ENCODE measurements at regions not wholly inside any gene's neighbourhood (a gene's known extent, or its start where the extent isn't known, plus 50 kb on each side); places are given as distances from the start of the nearest gene placed in this dataset.

DNA sequence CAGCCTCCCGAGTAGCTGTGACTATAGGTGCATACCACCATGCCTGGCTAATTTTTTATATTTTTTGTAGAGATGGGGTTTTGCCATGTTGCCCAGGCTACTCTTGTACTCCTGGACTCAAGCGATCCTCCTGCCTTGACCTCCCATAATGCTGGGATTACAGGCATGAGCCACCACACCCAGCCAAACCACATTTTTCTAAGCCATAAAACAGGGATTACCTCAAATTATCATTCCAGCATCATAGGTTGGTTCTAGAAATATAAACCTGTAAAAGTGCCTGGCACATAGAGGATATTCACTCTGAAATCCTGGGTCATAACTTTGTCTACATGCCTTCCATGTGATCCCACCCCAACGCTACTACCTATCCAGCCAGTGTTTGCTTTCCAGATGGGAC, 59.4 kb upstream of the JAK1 start:
- TF ChIP-seq, protein P1, sequence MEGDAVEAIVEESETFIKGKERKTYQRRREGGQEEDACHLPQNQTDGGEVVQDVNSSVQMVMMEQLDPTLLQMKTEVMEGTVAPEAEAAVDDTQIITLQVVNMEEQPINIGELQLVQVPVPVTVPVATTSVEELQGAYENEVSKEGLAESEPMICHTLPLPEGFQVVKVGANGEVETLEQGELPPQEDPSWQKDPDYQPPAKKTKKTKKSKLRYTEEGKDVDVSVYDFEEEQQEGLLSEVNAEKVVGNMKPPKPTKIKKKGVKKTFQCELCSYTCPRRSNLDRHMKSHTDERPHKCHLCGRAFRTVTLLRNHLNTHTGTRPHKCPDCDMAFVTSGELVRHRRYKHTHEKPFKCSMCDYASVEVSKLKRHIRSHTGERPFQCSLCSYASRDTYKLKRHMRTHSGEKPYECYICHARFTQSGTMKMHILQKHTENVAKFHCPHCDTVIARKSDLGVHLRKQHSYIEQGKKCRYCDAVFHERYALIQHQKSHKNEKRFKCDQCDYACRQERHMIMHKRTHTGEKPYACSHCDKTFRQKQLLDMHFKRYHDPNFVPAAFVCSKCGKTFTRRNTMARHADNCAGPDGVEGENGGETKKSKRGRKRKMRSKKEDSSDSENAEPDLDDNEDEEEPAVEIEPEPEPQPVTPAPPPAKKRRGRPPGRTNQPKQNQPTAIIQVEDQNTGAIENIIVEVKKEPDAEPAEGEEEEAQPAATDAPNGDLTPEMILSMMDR (IDR thresholded peaks at IDR 0.05 in 2 of 3, conservative IDR thresholded peaks at IDR 0.05 in 1 of 3; ENCODE audit: control insufficient read depth in 2 of 3, extremely low read depth in 1 of 3, insufficient read depth in 1 of 3, low read depth in 3 of 3, low read length in 3 of 3): no peak
- TF ChIP-seq EP300 (IDR thresholded peaks at IDR 0.05; ENCODE audit: borderline replicate concordance in 1 of 2, control insufficient read depth in 1 of 2, low read depth in 2 of 2, low read length in 2 of 2) (no peak), TAF1 (IDR thresholded peaks at IDR 0.05; ENCODE audit: borderline replicate concordance, low read depth, low read length) (no peak), ASH2L (IDR thresholded peaks at IDR 0.05; ENCODE audit: borderline replicate concordance, low read depth) (no peak), CEBPB (IDR thresholded peaks at IDR 0.05; ENCODE audit: borderline replicate concordance in 1 of 2, low read depth in 2 of 2, low read length in 2 of 2) (no peak), YBX1 (IDR thresholded peaks at IDR 0.05) (no peak), ZBTB33 (IDR thresholded peaks at IDR 0.05) (no peak), E2F4 (IDR thresholded peaks at IDR 0.05; ENCODE audit: low read depth, low read length) (no peak), POLR2AphosphoS2 (IDR thresholded peaks at IDR 0.05; ENCODE audit: low read depth, low read length) (no peak), NR2F1 (conservative IDR thresholded peaks at IDR 0.05) (no peak)
